Activated CD4-positive, alpha-beta T cell treated with anti-CD3 and anti-CD28 coated beads, Interleukin-2, amount 10 ng/mL, durations not matched to agents 24 days and 14 days (primary cell): ENCODE measurements at regions not wholly inside any gene's neighbourhood (a gene's known extent, or its start where the extent isn't known, plus 50 kb on each side); places are given as distances from the start of the nearest gene placed in this dataset.

ENCODE experiments used
- DNase-seq: peaks from one replicate; pipeline ENCODE4 v3.0.0; 2022
- H3K27ac Mint-ChIP-seq: one replicate; pipeline ENCODE4 v1.8.0; 2022; ENCODE audit warnings: mild to moderate bottlenecking, mixed read lengths
- H3K27me3 Mint-ChIP-seq: one replicate; pipeline ENCODE4 v1.8.0; 2022; ENCODE audit warnings: mixed read lengths
- H3K36me3 Mint-ChIP-seq: one replicate; pipeline ENCODE4 v1.8.0; 2022; ENCODE audit warnings: low read depth, mild to moderate bottlenecking, mixed read lengths
- H3K4me1 Mint-ChIP-seq: one replicate; pipeline ENCODE4 v1.8.0; 2021; ENCODE audit warnings: mixed read lengths
- H3K4me3 Mint-ChIP-seq: one replicate; pipeline ENCODE4 v1.8.0; 2022; ENCODE audit warnings: mild to moderate bottlenecking, moderate library complexity, mixed read lengths
- H3K9me3 Mint-ChIP-seq: one replicate; pipeline ENCODE4 v1.8.0; 2021; ENCODE audit warnings: mixed read lengths
- intact Hi-C: fragments of 100-400 bp; cut with micrococcal nuclease; formaldehyde crosslinking; loops from one replicate; pipeline ENCODE4 v1.15.1; 2023

DNA sequence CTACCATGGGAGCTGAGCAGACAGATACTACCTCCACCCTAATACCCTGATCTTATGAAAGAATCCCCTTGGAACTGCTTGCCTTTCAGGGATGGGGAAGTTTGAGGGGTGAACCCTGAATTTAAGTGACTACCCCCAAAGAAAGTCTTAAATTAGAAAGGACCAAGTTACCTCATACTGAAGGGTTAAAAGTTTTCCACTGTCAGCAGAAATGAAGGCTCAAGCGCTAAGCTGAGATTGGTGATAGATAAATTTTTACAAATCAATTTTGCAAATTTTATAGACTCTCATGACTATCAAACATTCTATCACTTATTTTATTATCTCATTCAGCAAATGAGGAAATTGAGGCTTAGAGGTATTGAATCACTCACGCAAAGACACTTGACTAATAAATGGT lies 233.2 kb upstream of the THSD7B start:
- H3K27ac Mint-ChIP-seq: no peak overlapping the region
- H3K36me3 Mint-ChIP-seq: no peaks in the 10 kb centered on the region
- H3K4me3 Mint-ChIP-seq: no peak overlapping the region
- H3K27me3 Mint-ChIP-seq: no peaks in the 10 kb centered on the region
- DNase-seq: no peak
- intact Hi-C loops: no loop called here
- no peaks in the 10 kb centered on the region for H3K9me3 Mint-ChIP-seq
- H3K4me1 Mint-ChIP-seq: no peaks in the 10 kb centered on the region

DNA sequence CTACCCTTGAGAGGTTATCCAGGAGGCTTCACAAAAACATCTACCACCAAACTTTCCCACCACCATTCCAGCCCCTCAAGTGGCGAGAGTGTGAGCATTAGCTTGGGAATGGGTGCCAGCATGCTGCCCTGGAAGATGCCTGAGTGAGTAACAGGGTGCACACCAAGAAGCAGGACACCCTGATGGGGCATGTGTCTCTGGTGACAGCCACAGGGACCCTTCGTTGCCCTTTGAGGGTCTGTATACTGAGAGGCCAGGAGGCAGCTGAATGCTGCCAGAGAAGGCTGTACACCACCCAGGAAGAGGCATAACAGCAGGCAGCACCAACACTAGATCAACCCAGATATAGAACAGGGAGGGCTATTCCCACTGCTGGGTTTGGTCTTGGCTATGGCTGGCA lies 233.6 kb upstream of the THSD7B start:
- H3K4me1 Mint-ChIP-seq: no peaks in the 10 kb centered on the region
- H3K27me3 Mint-ChIP-seq: no peaks in the 10 kb centered on the region
- H3K27ac Mint-ChIP-seq: no peak overlapping the region
- H3K4me3 Mint-ChIP-seq: no peak overlapping the region
- DNase-seq: no peak
- intact Hi-C loops: no loop called here
- no peaks in the 10 kb centered on the region for H3K9me3 Mint-ChIP-seq
- no peaks in the 10 kb centered on the region for H3K36me3 Mint-ChIP-seq

DNA sequence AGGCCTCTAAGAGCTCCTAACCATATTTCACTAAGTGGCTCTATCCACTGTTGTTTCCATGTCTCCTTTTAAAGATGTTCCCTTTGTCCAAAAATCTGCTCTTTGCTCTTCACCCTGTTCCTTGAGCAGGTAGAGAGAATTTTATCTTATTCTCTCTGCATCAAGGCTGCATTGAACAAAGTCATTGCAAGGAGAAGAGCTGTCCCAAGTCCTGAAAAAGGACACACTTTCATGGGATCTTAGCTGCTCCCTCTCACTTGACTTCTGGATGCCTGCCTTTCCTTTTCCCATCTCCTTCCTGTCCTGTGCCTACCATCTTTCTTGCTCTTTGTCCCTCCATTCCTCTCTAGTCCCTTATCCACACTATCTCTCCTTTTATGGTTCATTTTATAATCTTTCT lies 235.2 kb upstream of the THSD7B start:
- intact Hi-C loops: no loop called here
- no peak overlapping the region for H3K4me3 Mint-ChIP-seq
- no peaks in the 10 kb centered on the region for H3K4me1 Mint-ChIP-seq
- H3K27me3 Mint-ChIP-seq: no peaks in the 10 kb centered on the region
- no peaks in the 10 kb centered on the region for H3K9me3 Mint-ChIP-seq
- no peaks in the 10 kb centered on the region for H3K36me3 Mint-ChIP-seq
- no peak for DNase-seq
- no peak overlapping the region for H3K27ac Mint-ChIP-seq

DNA sequence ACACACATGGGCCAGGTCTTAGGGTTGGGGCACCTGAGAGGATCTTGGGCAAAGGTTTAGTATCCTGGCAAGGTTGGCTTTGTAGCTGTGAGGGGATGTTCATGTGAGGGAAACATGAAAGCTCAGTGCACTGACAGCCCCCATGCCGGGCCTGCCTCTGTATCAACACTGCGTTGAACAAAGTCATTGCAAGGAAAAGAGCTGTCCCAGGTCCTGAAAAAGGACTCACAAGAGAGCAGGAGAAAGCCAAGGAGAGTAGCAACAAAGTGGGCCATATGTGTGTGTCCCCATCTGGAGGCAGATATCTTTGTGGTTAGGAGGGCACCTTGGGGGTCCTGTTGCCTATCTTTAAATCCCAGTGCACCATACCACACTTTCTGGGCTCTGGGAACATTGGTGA lies 237.8 kb upstream of the THSD7B start:
- H3K9me3 Mint-ChIP-seq: no peaks in the 10 kb centered on the region
- H3K4me1 Mint-ChIP-seq: no peaks in the 10 kb centered on the region
- no peaks in the 10 kb centered on the region for H3K36me3 Mint-ChIP-seq
- DNase-seq: peak; percentile 73
- no peak overlapping the region for H3K4me3 Mint-ChIP-seq
- H3K27me3 Mint-ChIP-seq: no peaks in the 10 kb centered on the region
- intact Hi-C loops: no loop called here
- H3K27ac Mint-ChIP-seq: no peak overlapping the region

DNA sequence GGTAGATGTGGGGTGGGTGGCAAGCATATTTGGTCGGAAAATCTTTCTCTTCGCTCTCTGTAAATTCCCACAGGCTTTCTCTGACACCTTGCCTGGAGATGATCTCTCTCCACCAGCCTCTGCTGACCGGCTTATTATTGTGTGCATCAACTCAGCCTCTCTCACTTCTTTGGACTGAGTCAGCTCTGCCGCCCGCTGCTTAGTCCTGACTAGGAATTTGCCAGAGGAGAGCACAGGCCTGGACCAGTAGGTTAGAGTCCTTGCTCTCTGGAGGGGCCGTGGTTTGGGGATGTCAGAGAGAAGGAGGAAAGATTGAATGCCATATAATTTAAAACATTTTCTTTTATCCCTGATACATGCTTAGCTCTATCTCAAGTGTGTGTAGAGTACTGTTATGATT lies 242.6 kb upstream of the THSD7B start:
- DNase-seq: no peak
- no peaks in the 10 kb centered on the region for H3K9me3 Mint-ChIP-seq
- no peak overlapping the region for H3K4me3 Mint-ChIP-seq
- no peaks in the 10 kb centered on the region for H3K36me3 Mint-ChIP-seq
- no peaks in the 10 kb centered on the region for H3K4me1 Mint-ChIP-seq
- H3K27ac Mint-ChIP-seq: no peak overlapping the region
- no peaks in the 10 kb centered on the region for H3K27me3 Mint-ChIP-seq
- intact Hi-C loops: no loop called here

DNA sequence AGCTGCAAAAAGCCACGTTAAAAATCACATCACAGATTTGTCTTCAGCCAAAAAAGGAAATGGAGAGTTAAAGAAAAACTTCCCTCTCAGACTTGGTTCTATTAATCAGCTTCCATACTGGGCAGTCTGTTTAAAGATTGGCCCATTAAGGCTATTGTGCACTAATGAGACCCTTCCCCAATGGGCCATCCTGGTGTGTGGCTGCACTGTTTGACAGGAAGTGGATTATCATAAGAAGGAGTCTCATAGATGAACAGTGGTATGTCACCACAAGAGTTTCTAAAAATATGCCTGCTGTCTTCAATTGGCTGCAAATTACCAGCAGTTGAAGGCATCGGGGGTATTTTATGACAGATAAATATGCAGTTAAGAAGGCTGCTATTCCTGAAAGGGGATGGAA lies 247.6 kb upstream of the THSD7B start:
- H3K27ac Mint-ChIP-seq: no peak overlapping the region
- H3K4me1 Mint-ChIP-seq: no peaks in the 10 kb centered on the region
- H3K4me3 Mint-ChIP-seq: no peak overlapping the region
- no peaks in the 10 kb centered on the region for H3K9me3 Mint-ChIP-seq
- H3K36me3 Mint-ChIP-seq: no peaks in the 10 kb centered on the region
- intact Hi-C loops: no loop called here
- H3K27me3 Mint-ChIP-seq: peaks cover 2% of the 10 kb centered on the region
- DNase-seq: no peak

DNA sequence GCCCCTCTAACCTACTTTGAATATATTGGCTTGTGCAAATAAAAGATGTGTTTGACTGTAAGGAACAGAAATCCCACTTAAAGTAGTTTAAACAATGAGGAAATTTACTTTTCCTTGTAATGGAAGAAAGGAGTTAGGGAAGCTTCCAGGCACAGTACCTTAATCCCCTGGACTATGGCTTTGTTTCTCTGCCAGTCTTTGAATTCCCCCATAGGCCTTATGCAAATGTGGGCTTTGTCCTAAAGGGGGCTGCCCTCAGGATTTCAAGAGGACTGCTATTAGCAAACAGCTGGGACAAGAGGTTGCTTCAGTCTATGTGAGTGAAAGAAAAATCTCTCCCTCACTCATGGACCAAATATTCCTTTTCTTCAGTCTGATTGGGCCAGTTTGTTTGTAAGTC lies 255.1 kb upstream of the THSD7B start:
- DNase-seq: no peak
- no peak overlapping the region for H3K27ac Mint-ChIP-seq
- H3K4me1 Mint-ChIP-seq: no peaks in the 10 kb centered on the region
- no peaks in the 10 kb centered on the region for H3K9me3 Mint-ChIP-seq
- H3K27me3 Mint-ChIP-seq: peaks cover 2% of the 10 kb centered on the region
- H3K4me3 Mint-ChIP-seq: no peak overlapping the region
- H3K36me3 Mint-ChIP-seq: no peaks in the 10 kb centered on the region
- intact Hi-C loops: no loop called here

DNA sequence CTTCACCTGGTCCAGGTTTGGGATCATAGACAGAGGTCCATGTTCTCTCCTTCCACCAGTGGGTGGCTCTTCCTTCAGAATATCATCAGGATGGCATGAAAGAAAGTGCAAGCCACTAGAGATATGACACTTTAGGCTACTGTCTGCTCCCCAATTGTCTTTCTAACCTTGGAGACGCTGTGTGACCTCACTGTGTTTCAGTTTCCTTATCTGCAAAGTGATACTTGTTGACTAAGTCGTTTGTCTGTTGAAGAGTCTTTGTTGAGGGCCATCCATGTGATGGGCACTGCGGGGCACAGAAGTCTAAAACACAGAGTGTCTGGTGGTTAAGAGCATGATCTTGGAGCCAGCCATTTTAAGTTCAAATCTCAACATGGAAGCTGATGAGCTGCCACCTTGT lies 259.9 kb upstream of the THSD7B start:
- H3K27ac Mint-ChIP-seq: no peak overlapping the region
- no peak overlapping the region for H3K4me3 Mint-ChIP-seq
- H3K4me1 Mint-ChIP-seq: no peaks in the 10 kb centered on the region
- H3K36me3 Mint-ChIP-seq: no peaks in the 10 kb centered on the region
- DNase-seq: no peak
- peaks cover 3% of the 10 kb centered on the region for H3K27me3 Mint-ChIP-seq
- no peaks in the 10 kb centered on the region for H3K9me3 Mint-ChIP-seq
- intact Hi-C loops: no loop called here

DNA sequence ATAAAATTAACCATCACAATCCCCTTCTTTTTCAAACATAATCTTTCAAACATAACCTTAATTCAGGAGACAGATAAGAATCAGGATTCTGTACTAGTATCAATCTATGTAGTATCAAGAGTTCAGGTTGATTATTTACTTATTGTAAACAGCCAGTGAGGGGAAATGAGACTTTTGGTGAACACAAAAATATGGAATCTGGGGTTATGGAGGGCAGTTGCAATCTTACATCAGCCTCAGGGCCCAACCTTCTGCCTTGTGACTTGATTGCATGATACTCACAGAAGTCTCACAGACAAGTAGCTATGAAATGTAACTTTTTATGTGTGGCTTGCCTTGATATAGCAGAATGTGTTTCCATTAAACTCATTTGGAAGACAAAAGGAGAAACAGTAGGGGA lies 262.7 kb upstream of the THSD7B start:
- H3K9me3 Mint-ChIP-seq: no peaks in the 10 kb centered on the region
- no peak overlapping the region for H3K27ac Mint-ChIP-seq
- no peaks in the 10 kb centered on the region for H3K4me1 Mint-ChIP-seq
- no peak overlapping the region for H3K4me3 Mint-ChIP-seq
- intact Hi-C loops: no loop called here
- H3K36me3 Mint-ChIP-seq: no peaks in the 10 kb centered on the region
- no peak for DNase-seq
- H3K27me3 Mint-ChIP-seq: peaks cover 3% of the 10 kb centered on the region

DNA sequence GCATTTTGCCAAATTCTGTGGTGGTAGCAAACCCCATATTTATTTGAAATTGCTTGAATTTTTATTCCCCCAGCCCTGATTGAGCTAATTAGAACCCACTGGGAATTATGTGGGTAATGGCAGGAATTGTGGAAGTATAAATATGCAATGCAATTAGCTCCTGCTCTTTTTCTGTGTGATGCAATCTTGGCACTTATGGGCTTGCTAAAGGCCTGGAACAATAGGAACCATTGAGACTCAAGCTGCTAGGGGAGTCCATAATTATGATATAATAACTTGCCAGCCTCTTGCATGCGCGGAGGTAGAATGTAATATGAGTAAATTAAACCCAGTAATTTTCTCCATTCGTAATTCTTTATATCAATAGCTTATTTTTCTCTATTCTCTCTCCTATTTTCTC lies 267.6 kb upstream of the THSD7B start:
- H3K9me3 Mint-ChIP-seq: no peaks in the 10 kb centered on the region
- H3K27ac Mint-ChIP-seq: no peak overlapping the region
- H3K4me1 Mint-ChIP-seq: no peaks in the 10 kb centered on the region
- H3K4me3 Mint-ChIP-seq: no peak overlapping the region
- no peaks in the 10 kb centered on the region for H3K36me3 Mint-ChIP-seq
- peaks cover 1% of the 10 kb centered on the region for H3K27me3 Mint-ChIP-seq
- no peak for DNase-seq
- intact Hi-C loops: no loop called here

DNA sequence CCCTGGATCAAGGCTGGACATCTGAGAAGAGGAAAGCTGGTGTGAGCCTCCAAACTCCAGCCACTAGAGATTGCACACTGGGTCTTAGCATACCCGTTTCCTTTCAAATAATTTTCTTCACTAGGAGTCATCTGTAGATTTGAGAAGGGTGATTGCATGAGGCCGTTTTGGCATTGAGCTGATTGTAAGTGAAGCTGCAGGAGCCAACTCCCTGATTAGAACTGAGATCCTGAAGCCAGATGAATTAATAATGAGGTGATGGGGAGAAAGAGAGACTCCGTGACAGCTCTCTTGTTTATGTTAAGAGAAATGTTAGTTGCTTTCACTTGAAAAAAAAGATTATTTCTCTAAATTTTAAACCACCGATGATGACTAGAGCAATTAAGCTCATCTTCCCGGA lies 268.4 kb upstream of the THSD7B start:
- Mint-ChIP-seq H3K27me3 (no peaks in the 10 kb centered on the region), H3K36me3 (no peaks in the 10 kb centered on the region), H3K4me3 (no peak overlapping the region), H3K27ac (no peak overlapping the region), H3K9me3 (no peaks in the 10 kb centered on the region), H3K4me1 (no peaks in the 10 kb centered on the region)
- no peak for DNase-seq
- intact Hi-C loops: no loop called here

DNA sequence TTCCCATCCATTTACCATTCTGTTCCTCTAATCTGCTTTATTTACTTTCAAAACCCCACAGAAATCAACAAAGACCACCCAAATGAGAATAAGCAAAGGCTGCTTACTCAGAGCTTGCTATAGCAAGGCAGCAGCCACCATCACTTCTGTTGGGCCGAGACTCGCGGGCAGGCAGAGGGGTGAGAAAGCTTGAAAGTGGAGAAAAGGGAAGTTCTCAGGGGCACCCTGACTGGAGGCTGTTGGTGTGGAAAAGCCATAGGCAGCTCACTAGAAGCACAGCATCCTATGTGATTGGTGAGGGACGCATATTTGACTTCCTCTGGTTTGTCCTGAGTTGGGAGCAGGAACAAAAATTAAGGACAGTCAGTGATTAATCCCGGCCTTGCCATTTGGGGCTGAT lies 269.7 kb upstream of the THSD7B start:
- no peak overlapping the region for H3K4me3 Mint-ChIP-seq
- intact Hi-C loops: no loop called here
- H3K9me3 Mint-ChIP-seq: no peaks in the 10 kb centered on the region
- no peaks in the 10 kb centered on the region for H3K36me3 Mint-ChIP-seq
- no peak for DNase-seq
- peaks cover 6% of the 10 kb centered on the region for H3K27me3 Mint-ChIP-seq
- H3K4me1 Mint-ChIP-seq: no peaks in the 10 kb centered on the region
- no peak overlapping the region for H3K27ac Mint-ChIP-seq

DNA sequence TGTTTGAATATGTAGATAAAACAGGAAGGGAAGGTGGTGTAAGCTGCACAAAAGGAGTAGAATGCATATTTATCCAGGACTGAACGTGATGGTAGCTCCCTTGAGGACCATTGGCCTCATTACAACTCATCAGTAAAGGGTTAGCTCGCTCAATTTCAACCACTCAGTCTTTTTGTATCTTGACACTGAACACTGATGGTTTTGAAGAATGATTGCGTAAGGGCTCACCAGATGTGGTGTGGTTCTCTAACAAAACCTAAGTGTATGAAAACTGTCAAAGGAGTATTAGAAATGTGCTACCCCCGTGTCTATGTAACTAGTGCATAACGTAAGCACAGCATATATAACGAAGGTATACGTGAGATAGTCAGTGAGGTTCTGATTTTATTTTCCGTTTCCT lies 272.4 kb upstream of the THSD7B start:
- Mint-ChIP-seq H3K27me3 (peaks cover 6% of the 10 kb centered on the region), H3K4me3 (no peak overlapping the region)

DNA sequence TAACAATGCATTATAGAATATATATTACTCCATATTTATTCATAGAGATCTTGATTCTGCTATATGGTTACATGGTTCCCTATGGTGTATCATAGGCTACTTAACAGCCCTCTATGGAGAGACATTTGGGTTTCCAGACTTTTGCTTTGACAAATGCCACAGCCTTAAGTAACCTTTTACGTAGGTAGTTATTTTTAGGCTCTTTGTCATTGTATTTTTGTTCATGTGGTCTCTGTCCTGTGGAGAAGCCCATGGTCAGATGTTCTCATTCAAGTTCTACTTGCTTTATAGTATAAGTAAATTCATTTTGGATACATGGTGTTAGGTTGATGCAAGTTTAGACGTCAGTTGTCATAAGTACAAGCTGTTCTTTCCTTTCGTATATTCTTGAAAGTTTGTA lies 275.2 kb upstream of the THSD7B start:
- Mint-ChIP-seq H3K4me1 (no peaks in the 10 kb centered on the region), H3K9me3 (no peaks in the 10 kb centered on the region), H3K27me3 (peaks cover 8% of the 10 kb centered on the region), H3K36me3 (no peaks in the 10 kb centered on the region), H3K4me3 (no peak overlapping the region), H3K27ac (no peak overlapping the region)
- no peak for DNase-seq
- intact Hi-C loops: no loop called here

More for the DNA sequence above, 272.4 kb upstream of the THSD7B start:
- Mint-ChIP-seq H3K4me1 (no peaks in the 10 kb centered on the region), H3K36me3 (no peaks in the 10 kb centered on the region), H3K9me3 (no peaks in the 10 kb centered on the region), H3K27ac (no peak overlapping the region)
- intact Hi-C loops: no loop called here
- no peak for DNase-seq

DNA sequence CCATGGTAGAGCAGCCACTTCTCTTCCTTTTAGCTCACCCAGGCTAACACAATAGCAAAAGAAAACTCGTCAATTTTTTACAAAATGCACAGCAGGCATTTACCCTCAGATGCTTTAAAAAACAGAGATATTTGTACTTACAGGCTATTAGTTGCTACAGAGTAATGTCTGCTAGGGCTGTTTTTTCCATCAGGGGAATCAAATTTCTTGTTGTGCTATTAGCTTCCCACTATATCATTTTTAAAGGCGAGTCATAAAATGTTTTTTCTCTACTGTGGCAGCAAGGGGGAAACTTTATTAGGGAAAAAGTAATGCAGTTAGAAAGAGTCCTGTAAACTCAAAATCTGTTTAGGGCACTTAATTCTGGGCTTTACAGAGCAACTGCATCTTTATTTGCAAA lies 277.9 kb upstream of the THSD7B start:
- intact Hi-C loops: no loop called here
- Mint-ChIP-seq H3K4me3 (no peak overlapping the region), H3K27me3 (peaks cover 8% of the 10 kb centered on the region), H3K4me1 (no peaks in the 10 kb centered on the region), H3K27ac (no peak overlapping the region), H3K9me3 (no peaks in the 10 kb centered on the region), H3K36me3 (no peaks in the 10 kb centered on the region)
- DNase-seq: no peak

DNA sequence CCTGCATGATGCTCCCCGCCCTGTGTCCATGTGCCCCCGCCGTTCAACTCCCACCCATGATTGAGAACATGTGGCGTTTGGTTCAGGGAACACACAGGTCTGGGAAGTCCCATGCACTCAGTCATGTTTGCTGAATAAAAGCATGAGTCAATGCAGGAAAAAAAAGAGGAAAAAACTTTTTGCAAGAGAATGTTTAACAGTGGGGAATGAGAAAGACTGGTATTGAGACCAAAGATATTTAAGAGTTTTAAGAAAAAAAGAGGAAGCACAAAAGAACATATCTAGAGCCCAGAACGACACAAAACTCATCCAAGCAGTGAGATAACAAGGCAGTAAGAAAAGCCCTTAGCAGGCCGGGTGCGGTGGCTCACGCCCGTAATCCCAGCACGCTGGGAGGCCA lies 279.2 kb upstream of the THSD7B start:
- no peak for DNase-seq
- no peak overlapping the region for H3K27ac Mint-ChIP-seq
- no peak overlapping the region for H3K4me3 Mint-ChIP-seq
- H3K36me3 Mint-ChIP-seq: no peaks in the 10 kb centered on the region
- intact Hi-C loops: no loop called here
- H3K27me3 Mint-ChIP-seq: peaks cover 5% of the 10 kb centered on the region
- H3K9me3 Mint-ChIP-seq: no peaks in the 10 kb centered on the region
- H3K4me1 Mint-ChIP-seq: no peaks in the 10 kb centered on the region
